DMS153 (cell line): ENCODE measurements at regions not wholly inside any gene's neighbourhood (a gene's known extent, or its start where the extent isn't known, plus 50 kb on each side); places are given as distances from the start of the nearest gene placed in this dataset.
"Not testable (repeated sequence)": the region's sequence is repeated elsewhere in the genome, so short reads cannot be mapped to it uniquely, and the experiment has no call there.

Source experiments
- DNase-seq: peaks from one replicate; lab custom pipeline; 2025; lab: John Stamatoyannopoulos, UW

DNA sequence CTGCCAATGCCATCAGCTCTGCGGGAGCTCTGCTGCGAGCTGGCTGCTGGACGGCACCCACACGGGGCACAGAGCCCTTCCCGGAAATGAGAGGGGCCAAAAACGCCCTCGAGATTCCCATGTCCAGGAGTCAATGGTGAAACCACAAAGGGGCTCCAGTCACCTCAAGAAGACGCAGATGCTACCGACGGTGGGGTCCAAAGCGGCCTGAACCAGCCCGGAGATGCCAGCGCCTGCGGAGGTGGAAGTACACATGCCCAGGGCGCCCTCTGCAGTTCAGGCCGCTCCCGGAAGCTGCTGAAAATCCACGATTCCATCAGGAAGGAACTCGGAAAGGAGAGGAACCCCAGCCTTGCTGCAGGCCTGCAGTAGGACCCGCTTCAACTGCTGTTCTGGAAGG, 82.4 kb upstream of the SELENOP start:
- no peak for DNase-seq

DNA sequence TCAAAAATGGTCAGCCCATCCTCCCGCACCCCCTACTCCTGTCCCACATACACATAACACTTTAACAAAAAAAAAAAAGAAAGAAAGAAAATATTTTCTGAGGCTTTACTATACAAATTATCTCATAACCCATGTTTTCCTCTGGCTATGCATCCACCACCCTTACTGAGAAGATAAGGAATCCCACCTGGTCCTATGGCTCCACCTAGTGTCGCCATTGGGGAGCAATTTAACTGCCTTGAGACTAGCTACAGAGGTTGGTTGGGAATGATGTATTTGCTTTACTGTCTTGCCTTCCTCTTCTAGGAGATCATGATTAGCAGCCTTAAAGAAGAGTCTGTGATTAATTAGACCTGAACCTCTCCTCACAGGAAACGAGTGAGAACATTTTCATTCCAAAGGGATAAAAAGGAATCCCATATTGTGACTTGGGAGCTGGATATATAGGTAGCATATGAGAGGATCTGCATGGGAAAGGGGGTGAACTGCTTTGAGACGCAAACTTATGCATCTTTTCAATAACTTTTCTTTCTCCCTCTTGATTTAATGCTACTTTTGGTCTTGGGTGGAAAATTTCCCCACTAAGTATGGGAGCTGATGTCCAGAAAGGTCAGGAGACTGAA, 77.7 kb upstream of the SELENOP start:
- DNase-seq, result peak; percentile 83

DNA sequence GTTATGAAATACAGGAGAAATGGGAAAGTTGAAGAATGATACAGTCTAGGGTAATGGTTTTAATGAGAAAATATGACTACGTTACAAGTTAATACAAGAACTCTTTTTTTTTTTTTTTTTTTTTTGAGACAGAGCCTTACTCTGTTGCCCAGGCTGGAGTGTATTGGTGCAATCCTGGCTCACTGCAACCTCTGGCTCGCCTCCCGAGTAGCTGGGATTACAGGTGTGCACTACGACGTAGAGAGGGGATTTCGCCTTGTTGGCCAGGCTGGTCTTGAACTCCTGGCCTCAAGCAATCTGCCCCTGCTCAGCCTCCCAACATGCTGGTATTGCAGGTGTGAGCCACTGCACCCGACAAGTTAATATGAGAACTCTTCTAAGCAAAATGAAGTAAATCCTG, 77.1 kb upstream of the SELENOP start:
- no peak for DNase-seq

DNA sequence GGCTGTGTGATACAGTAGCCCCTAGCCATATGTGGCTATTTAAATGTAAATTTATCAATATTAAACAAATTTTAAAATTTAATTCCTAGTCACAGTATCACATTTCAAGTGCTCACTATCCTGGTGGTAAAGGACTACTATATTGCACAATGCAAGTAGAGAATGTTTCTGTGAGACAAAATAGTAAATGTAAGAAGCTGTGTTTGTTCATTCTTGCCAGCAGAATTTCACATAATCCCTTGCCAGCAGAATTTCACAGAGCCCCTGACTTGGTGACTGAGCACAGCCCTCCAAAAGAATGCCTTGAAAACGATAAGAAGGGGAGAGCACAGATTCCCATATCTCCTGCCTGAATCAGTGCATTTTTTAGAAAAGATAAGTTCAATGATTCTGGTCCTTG, 75.9 kb upstream of the SELENOP start:
- no peak for DNase-seq

DNA sequence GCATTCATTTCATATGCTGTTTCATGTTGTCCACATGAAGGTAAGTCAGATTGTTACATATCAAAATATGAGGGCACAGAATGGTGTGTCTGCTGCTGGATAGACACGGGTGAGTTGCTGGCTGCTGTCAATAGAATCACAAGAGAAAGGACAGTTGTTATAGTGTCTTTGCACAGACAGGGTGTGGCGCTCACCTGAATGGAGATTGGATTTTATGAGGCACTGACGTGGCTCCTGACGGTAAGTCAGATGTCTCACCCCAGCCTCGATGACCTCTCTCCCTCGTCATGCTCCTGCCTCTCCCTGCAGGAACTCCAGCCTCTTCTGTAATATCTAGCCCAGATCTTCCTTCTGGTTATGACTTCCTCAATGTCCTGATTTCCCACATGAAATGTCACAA, 75.4 kb upstream of the SELENOP start:
- peak; percentile 98 for DNase-seq

DNA sequence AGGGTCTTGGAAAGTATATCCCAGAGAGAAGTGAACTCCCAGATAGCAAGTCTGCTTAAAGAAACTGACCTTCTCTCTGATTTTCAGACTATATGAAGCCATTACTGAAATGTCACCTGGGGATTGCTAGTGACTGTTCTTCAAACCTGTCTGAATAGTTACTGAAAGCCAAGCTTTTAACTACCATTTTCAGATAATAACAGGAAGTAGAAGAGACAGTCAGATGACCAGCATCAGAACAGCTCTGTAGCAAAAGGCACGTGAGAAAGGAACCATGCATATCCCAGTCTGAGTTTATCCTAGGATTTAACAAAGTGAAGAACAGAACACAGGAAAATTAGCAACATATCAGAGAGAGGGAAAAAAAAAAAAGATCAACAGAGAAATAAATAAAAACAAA, 74.9 kb upstream of the SELENOP start:
- DNase-seq, result peak; percentile 64

DNA sequence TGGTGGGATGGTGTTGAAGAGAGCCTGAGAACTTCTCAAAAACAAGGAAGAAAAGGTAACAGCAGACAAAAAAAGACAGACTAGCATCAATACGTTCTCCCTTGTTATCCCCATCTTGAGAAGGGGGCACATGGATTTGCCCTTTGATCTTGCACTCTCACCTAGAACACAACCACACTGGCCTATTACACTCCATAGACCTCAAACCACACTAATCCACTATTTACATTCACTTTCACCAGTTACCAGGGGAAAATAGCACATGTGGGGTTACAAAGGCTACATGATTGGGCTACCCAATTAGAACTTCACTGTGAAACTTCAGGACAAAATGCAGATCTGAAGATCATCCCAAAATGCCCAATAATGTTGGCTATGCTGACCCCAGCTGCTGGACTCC, 72.6 kb upstream of the SELENOP start:
- DNase-seq, result no peak

DNA sequence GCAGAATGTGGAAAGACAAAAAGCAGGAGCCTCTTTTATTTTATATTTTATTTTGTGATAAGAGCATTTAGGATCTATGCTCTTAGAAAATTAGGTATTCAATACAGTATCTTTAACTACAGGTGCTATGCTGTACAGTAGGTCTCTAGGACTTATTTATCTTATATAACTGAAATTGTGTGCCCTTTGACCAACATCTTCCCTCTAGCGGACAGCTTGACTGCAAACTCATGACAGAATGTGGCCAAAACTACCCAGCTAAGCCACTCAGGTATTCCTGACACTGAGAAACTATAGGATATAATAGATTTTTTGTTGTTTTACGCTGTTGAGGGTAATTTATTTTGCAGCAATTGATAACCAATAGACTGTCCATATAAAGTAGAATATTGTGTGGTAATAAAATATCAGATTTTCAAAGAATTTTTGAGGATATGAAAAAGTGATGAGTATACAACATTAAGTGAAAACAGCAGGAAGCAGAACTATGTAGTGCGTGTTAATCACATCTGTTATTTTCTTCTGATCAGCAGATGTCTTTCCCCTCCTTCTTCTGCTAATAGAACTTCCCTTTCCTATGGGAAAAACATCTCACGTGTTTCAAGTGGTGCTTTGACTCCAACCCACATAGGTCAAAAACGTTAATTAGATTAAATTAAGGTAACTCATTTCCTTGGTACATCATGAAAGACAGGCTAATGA, 69.9 kb upstream of the SELENOP start:
- no peak for DNase-seq

DNA sequence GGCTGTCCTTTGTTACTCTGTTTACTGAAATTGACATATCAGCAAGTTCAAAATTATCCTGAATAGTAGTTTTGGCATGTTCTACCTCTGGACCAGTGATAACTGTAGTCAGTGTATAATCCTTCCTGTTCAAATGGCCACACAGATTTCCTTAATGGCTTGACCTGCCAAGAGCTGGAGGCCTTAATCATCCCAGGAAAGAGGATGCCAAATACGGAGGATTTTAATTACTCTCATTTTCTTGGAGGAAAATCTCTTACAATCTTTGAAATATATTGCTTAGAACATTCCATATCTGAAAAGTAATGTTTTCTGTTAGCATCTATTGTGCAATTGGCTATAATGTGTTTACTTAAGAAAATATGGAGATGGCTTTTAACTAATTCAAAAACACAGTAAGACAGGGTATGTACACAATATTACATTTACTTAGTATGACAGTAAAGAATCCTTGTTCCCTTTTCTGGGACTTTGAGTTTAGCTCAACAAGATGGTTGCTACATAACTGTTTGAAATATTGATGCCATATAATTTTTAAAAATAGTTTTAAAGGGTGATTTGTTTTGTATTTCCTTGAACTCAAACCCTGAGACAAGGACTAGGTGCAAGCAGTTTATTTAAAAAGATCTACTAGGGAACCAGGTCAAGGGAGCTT, 68.9 kb upstream of the SELENOP start:
- no peak for DNase-seq

DNA sequence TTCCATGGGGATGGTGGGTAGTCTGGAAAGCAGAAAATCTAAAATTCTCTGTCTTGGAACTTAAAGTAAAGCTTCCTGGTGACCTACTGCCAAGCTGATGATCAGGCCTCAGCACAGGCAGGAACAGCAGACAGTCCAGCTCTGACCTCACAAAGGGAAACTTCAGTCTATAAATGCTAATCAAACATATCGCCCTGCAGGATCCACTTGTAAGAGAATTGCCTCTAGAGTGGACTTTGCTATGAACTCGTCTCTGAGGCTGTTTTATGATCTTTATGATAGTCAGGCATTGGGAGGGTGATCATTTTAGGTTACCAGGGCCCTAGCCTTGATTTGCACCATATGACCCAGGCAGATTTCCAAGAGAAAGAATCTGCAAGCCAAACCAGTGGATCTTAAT, 67.6 kb upstream of the SELENOP start:
- DNase-seq, result peak; percentile 42

DNA sequence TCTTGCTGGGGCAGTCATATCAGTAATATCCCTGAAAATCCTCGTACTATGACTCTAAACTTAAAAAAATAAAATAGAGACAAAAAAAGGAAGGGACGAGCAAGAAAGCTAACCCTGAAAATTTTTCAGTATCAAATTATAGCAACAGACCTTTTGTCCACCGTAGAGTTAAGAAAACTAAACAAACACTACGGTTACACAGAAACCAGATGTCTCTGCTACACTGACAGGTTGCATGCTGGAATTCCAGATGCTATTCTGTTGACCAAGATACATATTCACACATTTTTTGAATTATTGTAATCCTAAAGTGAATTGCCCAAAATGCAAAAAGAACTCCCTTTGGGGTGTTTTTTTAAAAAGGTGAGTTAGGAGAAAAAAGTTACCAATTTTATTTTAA, 66.9 kb upstream of the SELENOP start:
- DNase-seq, result no peak

DNA sequence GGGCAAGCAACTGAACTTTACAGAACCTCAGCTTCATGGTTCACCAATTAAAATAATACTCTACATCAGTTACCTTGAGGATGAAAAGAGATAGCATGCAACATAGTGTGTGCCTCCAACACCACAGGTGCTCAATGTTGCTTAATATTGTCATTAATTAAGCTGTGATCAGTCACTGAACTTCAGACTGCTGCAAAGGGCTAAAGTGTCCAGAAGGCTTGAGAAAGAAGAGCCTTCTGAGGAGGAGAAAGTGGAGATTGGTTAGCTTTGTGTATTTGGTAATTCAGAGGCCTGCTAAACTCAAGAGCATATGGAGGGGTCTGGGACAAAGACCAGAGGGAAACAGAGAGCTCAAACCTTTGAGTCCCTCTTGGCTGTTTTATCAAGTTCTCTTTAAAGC, 66.3 kb upstream of the SELENOP start:
- DNase-seq, result no peak

DNA sequence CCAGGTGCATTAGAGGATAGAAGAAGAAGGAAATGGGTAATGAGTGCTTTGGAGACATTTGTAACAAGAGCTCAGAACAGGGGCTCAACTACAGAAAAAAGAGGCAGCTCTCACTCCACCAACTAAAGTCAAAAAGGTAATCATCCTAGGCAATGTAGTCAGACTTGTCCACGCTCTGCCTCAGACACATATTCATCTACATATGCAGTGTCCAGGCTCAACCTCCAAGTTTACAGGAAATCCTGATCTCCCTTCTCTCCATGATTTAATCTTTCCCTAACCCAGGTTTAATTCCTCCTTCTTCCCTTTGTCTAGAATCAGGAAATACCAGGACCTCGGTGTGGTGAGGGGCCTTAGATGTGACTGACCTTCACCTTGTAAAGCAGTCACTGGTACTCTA, 65.7 kb upstream of the SELENOP start:
- no peak for DNase-seq

DNA sequence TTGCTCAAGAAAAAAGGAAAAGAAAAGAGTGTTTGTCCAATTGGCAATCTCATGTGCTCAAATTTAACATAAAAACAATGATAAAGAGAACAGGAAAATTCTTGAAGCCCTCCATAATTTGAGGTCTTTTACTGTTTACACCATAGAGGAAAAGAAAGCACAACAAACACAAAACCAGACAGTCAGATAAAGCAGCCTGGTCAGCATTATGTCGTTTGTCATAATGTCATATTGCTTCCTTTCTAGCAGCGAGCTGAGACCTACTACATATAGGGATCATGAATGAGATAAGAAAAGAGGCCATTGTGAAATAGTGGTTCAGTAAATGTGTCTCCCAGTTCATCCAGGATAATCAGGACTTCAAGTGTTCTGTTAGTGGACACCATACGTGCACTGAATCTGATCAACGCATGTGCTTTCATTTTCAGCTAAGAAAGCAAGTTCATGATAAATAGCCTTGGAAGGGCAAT, 64.7 kb upstream of the SELENOP start:
- no peak for DNase-seq

DNA sequence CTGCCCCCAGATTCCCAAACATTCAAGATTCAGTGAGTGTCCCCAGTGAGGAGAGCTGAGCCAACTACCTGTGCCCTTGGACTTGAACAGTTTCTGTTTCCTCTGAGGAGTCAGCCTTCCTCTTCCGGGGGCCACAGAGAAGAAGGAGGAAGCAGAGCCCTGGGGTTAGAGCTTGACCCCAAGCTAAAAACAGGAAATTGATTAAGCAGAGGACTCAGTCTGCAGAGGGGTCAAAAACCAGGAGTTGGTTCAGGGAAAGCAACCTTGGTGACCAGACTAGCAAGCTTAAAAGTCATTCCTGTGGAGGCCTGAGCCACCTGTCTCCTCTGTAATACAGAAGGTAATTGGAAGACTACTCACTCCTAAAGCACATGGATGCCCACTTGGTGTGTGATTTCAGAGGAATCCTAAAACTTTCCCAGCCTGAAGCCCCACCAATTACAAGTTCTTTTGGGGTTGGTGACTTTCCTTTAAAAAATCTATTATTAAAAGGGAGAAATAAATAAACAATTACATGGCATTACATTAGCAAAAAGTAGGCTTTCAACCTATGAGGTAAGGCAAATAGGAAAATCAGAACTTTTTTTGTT, 64.2 kb upstream of the SELENOP start:
- DNase-seq, result no peak

DNA sequence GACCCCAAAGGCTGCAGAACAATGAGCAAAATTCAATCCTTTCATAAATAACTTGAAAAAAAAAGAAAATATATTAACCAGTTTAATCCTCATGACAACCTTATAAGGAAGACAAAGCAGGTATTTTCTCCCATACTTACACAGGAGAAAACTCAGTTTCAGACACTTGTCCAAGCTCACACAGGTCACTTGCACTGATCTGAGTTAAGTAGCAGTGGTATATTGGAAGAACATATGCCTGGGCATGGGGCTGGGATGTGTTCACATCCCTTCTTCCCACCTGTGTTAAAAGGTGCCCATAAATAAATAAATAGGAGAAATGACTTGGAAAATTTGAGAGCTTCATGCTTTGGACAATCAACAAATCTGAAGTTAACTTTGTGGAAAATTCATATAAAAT, 63.5 kb upstream of the SELENOP start:
- DNase-seq, result no peak

DNA sequence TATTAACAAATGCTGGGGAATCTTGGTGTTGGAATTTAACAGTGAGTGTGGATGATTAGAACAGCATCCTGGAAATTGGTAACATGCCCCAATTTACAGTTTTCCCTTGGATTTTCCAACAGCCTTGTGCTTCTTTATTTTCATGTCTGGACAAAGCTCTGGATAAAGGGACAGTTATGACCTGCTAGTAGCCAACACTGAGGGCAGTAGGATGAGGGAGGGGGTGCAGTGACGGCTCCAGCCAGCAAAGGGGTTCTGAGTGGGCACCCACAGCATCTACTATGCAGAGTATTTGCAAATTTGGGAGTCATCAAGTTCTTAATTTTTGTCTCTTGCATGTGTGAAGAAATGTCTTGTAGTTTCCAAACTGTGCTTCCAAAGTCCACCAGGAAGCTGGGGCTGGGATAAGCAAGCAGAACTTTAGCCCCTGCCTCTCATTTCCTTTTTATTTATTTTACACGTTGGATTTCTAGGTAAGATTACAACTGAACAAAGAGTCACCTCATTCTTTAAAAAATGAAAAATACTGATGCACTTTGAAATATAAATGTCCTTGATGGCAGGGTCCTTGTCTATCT, 63.0 kb upstream of the SELENOP start:
- no peak for DNase-seq

DNA sequence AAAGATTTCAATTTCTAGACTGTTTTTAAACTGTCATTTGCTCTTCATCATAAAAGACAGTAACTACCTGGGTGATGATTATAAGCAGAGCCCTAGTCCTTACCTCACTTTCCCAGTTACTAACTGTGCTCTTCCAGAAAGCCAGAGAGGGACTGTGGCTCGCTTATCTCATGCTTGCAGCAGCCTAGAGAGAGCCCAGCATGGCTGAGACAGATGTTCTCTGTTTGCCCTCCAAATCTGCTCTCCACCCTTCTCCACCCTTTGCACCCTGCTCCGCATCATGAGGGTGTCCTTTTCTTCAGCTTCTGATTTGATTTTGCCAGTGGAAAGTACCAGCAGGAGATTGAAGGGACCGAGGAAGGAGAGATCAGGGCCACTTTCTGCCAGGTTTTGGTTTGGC, 61.2 kb upstream of the SELENOP start:
- DNase-seq, result no peak

DNA sequence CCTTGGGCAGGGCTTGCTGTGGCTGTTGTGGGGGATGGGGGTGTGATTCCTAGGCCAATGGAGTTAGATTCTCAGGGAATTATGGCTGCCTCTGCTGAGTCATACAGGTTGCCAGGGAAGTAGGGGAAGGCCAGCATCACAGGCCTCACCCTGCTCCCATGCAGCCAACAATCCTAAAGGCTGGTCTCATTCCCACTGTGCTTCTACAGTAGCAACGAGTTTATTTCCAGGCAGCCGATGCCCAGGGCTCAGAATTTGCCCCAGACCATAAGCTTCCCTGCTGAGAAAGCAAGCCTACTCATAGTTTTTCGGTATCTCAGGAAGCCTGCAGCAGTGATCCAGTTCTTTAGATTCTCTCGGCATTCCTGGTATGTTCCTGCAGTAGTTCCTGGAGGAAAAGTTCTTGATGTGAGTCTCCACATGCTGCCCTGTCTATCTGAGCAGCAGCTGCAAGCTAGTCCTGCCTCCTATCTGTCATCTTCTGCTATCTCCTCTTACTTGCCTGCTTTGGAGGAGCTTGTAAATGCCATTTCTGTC, 59.3 kb upstream of the SELENOP start:
- DNase-seq, result no peak

DNA sequence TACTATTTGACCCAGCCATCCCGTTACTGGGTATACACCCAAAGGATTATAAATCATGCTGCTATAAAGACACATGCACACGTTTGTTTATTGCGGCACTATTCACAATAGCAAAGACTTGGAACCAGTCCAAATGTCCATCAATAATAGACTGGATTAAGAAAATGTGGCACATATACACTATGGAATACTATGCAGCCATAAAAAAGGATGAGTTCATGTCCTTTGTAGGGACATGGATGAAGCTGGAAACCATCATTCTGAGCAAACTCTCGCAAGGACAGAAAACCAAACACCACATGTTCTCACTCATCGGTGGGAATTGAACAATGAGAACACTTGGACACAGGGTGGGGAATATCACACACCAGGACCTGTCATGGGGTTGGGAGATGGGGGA, 56.7 kb upstream of the SELENOP start:
- not testable (repeated sequence) for DNase-seq

DNA sequence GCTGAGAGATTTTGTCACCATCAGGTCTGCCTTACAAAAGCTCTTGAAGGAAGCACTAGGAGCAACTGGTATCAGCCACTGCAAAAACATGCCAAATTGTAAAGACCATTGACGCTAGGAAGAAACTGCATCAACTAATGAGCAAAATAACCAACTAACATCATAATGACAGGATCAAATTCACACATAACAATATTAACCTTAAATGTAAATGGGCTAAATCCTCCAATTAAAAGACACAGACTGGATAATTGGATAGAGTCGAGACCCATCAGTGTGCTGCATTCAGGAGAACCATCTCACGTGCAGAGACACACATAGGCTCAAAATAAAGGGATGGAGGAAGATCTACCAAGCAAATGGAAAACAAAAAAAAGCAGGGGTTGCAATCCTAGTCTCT, 53.1 kb upstream of the SELENOP start:
- not testable (repeated sequence) for DNase-seq
